PC-3 (cell line): ENCODE measurements at regions not wholly inside any gene's neighbourhood (a gene's known extent, or its start where the extent isn't known, plus 50 kb on each side); places are given as distances from the start of the nearest gene placed in this dataset.

Experiments used
- ATAC-seq: fragments of 200-7000 bp; cut with Tn5 transposase; 2 replicates; pipeline ENCODE4 v1.9.1; 2020; ENCODE audit warnings: mild to moderate bottlenecking, moderate library complexity
- BruUV-seq: library from RNA; stranded (reverse); fragments of 400-500 nt; replicated peaks from 2 replicates; lab custom pipeline; 2021; lab: Mats Ljungman, UMichigan
- CTCF ChIA-PET: fragments of 300-600 bp; sonication (Branson Sonifier 250); formaldehyde crosslinking; loops from one replicate; lab custom pipeline; 2022; ENCODE audit warnings: antibody characterized with exemption; lab: Charles Lee
- POLR2A ChIA-PET: fragments of 300-600 bp; sonication (Branson Sonifier 250); formaldehyde crosslinking; loops from one replicate; lab custom pipeline; 2022; ENCODE audit warnings: antibody characterized with exemption; ENCODE audit not compliant: unreplicated experiment; lab: Charles Lee
- DNase-seq: peaks from one replicate; pipeline ENCODE4 v3.0.0-alpha.2; 2015
- H2AFZ ChIP-seq: fragments of 300-600 bp; sonication (generic); 2 replicates; pipeline ENCODE4 v1.6.0; 2016; ENCODE audit warnings: antibody characterized with exemption, low read length
- H3F3A ChIP-seq: fragments of 300-600 bp; sonication (generic); one replicate; pipeline ENCODE4 v1.6.0; 2017; ENCODE audit warnings: antibody characterized with exemption, low read length, control low read depth, mild to moderate bottlenecking; ENCODE audit not compliant: unreplicated experiment
- H3K27ac ChIP-seq: fragments of 300-600 bp; sonication (generic); 2 replicates; pipeline ENCODE4 v1.5.1; 2016; ENCODE audit warnings: mild to moderate bottlenecking, low read length
- H3K27me3 ChIP-seq: fragments of 300-600 bp; sonication (generic); 2 replicates; pipeline ENCODE4 v1.6.1; 2016; ENCODE audit warnings: low read length, mixed read lengths
- H3K36me3 ChIP-seq: fragments of 300-600 bp; sonication (generic); 2 replicates; pipeline ENCODE4 v1.6.1; 2016; ENCODE audit warnings: low read depth, mixed run types, low read length, mixed read lengths
- H3K4me1 ChIP-seq: fragments of 300-600 bp; sonication (generic); 2 replicates; pipeline ENCODE4 v1.5.1; 2016; ENCODE audit warnings: low read length; ENCODE audit not compliant: insufficient read depth
- H3K4me2 ChIP-seq: fragments of 300-600 bp; sonication (generic); 2 replicates; pipeline ENCODE4 v1.6.0; 2016; ENCODE audit warnings: low read length
- H3K4me3 ChIP-seq: fragments of 300-600 bp; sonication (generic); 2 replicates; pipeline ENCODE4 v1.5.1; 2016; ENCODE audit warnings: mild to moderate bottlenecking, low read length, mixed read lengths
- H3K79me2 ChIP-seq: fragments of 300-600 bp; sonication (generic); 2 replicates; pipeline ENCODE4 v1.6.1; 2017; ENCODE audit warnings: low read length, mixed read lengths
- H3K9ac ChIP-seq: fragments of 300-600 bp; sonication (generic); 2 replicates; pipeline ENCODE4 v1.6.0; 2016; ENCODE audit warnings: mild to moderate bottlenecking, low read length
- H3K9me2 ChIP-seq: fragments of 300-600 bp; sonication (generic); replicated peaks from 2 replicates; pipeline ENCODE4 v1.6.1; 2016; ENCODE audit warnings: mixed run types, low read length, mixed read lengths
- H3K9me3 ChIP-seq: fragments of 300-600 bp; sonication (generic); 2 replicates; pipeline ENCODE4 v1.6.1; 2016; ENCODE audit warnings: low read length, mixed read lengths
- H4K20me1 ChIP-seq: fragments of 300-600 bp; sonication (generic); 2 replicates; pipeline ENCODE4 v1.6.1; 2016; ENCODE audit warnings: low read length, mixed read lengths
- CTCF ChIP-seq: fragments of 300-600 bp; sonication (generic); conservative IDR thresholded peaks from 2 replicates; pipeline ENCODE4 v1.5.1; 2017; ENCODE audit warnings: antibody characterized with exemption, low read depth, mild to moderate bottlenecking, low read length
- EZH2 ChIP-seq: fragments of 300-600 bp; sonication (generic); IDR thresholded peaks from one replicate; pipeline ENCODE4 v1.6.1; 2017; ENCODE audit warnings: antibody characterized with exemption, mild to moderate bottlenecking, low read length; ENCODE audit not compliant: unreplicated experiment
- EZH2phosphoT487 ChIP-seq: fragments of 300-600 bp; sonication (generic); IDR thresholded peaks from 2 replicates; pipeline ENCODE4 v1.6.1; 2018; ENCODE audit warnings: mild to moderate bottlenecking, antibody characterized with exemption, low read length, borderline replicate concordance
- intact Hi-C: fragments of 100-400 bp; cut with micrococcal nuclease; formaldehyde crosslinking; loops from 2 replicates; pipeline ENCODE4 v1.9.0; 2023

GRCh38 chr7:156032973-156033372 is 220.7 kb upstream of the SHH start:
- TF ChIP-seq CTCF = no peak
- TF ChIP-seq EZH2phosphoT487 = no peak
- TF ChIP-seq EZH2 = no peak
- Histone ChIP-seq H3K36me3 (no peaks in the 10 kb centered on the region), H3K9ac (no peak overlapping the region), H3F3A (no peaks in the 10 kb centered on the region), H3K27me3 (no peaks in the 10 kb centered on the region), H4K20me1 (no peaks in the 10 kb centered on the region), H3K9me3 (no peaks in the 10 kb centered on the region), H3K79me2 (no peaks in the 10 kb centered on the region), H3K4me1 (peaks cover 30% of the 10 kb centered on the region), H3K4me3 (no peak overlapping the region), H3K4me2 (no peak overlapping the region), H3K27ac (no peak overlapping the region), H3K9me2 (no peaks in the 10 kb centered on the region), H2AFZ (no peak overlapping the region)
- ChIA-PET POLR2A (no interaction called here), CTCF (no interaction called here)
- intact Hi-C loops = no loop called here
- no peak for DNase-seq
- ATAC-seq = no peak
- BruUV-seq = no TSS peak

GRCh38 chr7:156031679-156032478 is 219.6 kb upstream of the SHH start:
- TF ChIP-seq EZH2phosphoT487 = no peak
- TF ChIP-seq EZH2 = no peak
- no peak for TF ChIP-seq CTCF
- H3K4me1 ChIP-seq = peaks cover 25% of the 10 kb centered on the region
- H3K27me3 ChIP-seq = no peaks in the 10 kb centered on the region
- no peaks in the 10 kb centered on the region for H3K36me3 ChIP-seq
- H3F3A ChIP-seq = no peaks in the 10 kb centered on the region
- H3K9ac ChIP-seq = no peak overlapping the region
- BruUV-seq = no TSS peak
- no peak overlapping the region for H2AFZ ChIP-seq
- H3K9me2 ChIP-seq = no peaks in the 10 kb centered on the region
- ChIA-PET POLR2A (no interaction called here), CTCF (no interaction called here)
- DNase-seq = no peak
- no peak overlapping the region for H3K4me2 ChIP-seq
- intact Hi-C loops = no loop called here
- no peak overlapping the region for H3K4me3 ChIP-seq
- no peaks in the 10 kb centered on the region for H3K79me2 ChIP-seq
- no peak overlapping the region for H3K27ac ChIP-seq
- H4K20me1 ChIP-seq = no peaks in the 10 kb centered on the region
- no peak for ATAC-seq
- H3K9me3 ChIP-seq = no peaks in the 10 kb centered on the region

- Histone ChIP-seq H3K4me3 (no peak overlapping the region), H3K4me2 (no peak overlapping the region), H3K4me1 (0 out of 2 replicates have a peak, but pooled peaks cover 4% of the 10 kb centered on the region), H3K27me3 (no peaks in the 10 kb centered on the region), H4K20me1 (no peaks in the 10 kb centered on the region), H3K9me3 (no peaks in the 10 kb centered on the region), H3F3A (no peaks in the 10 kb centered on the region), H3K27ac (no peak overlapping the region), H2AFZ (no peak overlapping the region), H3K9ac (no peak overlapping the region), H3K36me3 (no peaks in the 10 kb centered on the region), H3K9me2 (no peaks in the 10 kb centered on the region), H3K79me2 (no peaks in the 10 kb centered on the region)
- no peak for DNase-seq
- no peak for TF ChIP-seq EZH2phosphoT487
- no peak for TF ChIP-seq CTCF
- no peak for TF ChIP-seq EZH2
- intact Hi-C loops = no loop called here
- POLR2A ChIA-PET = no interaction called here
- no TSS peak for BruUV-seq
- CTCF ChIA-PET = no interaction called here
- no peak for ATAC-seq
Measured at GRCh38 chr7:156029460-156030007, 217.3 kb upstream of the SHH start.
